IMR-90 (cell line): ENCODE measurements at regions not wholly inside any gene's neighbourhood (a gene's known extent, or its start where the extent isn't known, plus 50 kb on each side); places are given as distances from the start of the nearest gene placed in this dataset.

Source experiments
- ATAC-seq: fragments of 200-7000 bp; cut with Tn5 transposase; 2 replicates; pipeline ENCODE4 v1.9.1; 2020; ENCODE audit warnings: low read depth, mild to moderate bottlenecking, moderate library complexity
- BruUV-seq: library from RNA; stranded (reverse); fragments of 400-500 nt; replicated peaks from 2 replicates; lab custom pipeline; 2021; lab: Mats Ljungman, UMichigan
- CTCF ChIA-PET: fragments of 300-600 bp; formaldehyde crosslinking; extraction: SDS; loops from one replicate; lab custom pipeline; 2021; ENCODE audit warnings: antibody characterized with exemption; lab: Yijun Ruan, JAX
- POLR2A ChIA-PET: fragments of 300-600 bp; sonication (Branson Sonifier 250); formaldehyde crosslinking; loops from one replicate; lab custom pipeline; 2022; ENCODE audit warnings: antibody characterized with exemption; ENCODE audit not compliant: unreplicated experiment; lab: Charles Lee
- DNase-seq: peaks from one replicate; pipeline ENCODE4 v3.0.0; 2013
- H2AFZ ChIP-seq: replicated peaks from 2 replicates; pipeline ENCODE3; 2013; ENCODE audit warnings: low read length, mild to moderate bottlenecking; ENCODE audit not compliant: poor library complexity
- H2AK5ac ChIP-seq: 2 replicates; pipeline ENCODE4 v1.6.1; 2013; ENCODE audit warnings: low read depth, low read length, inconsistent platforms
- H2AK9ac ChIP-seq: replicated peaks from 2 replicates; pipeline ENCODE3; 2013; ENCODE audit warnings: mild to moderate bottlenecking, low read depth, low read length, moderate library complexity; ENCODE audit not compliant: poor library complexity
- H2BK120ac ChIP-seq: 2 replicates; pipeline ENCODE4 v1.6.1; 2013; ENCODE audit warnings: low read depth, low read length, inconsistent platforms
- H2BK15ac ChIP-seq: 3 replicates; pipeline ENCODE4 v1.6.1; 2013; ENCODE audit warnings: low read depth, low read length, inconsistent platforms
- H2BK20ac ChIP-seq: 2 replicates; pipeline ENCODE4 v1.6.1; 2013; ENCODE audit warnings: low read depth, mild to moderate bottlenecking, inconsistent platforms, low read length, moderate library complexity
- H2BK5ac ChIP-seq: 2 replicates; pipeline ENCODE4 v1.6.1; 2013; ENCODE audit warnings: mild to moderate bottlenecking, low read depth, low read length, inconsistent platforms; ENCODE audit not compliant: poor library complexity, severe bottlenecking
- H3K14ac ChIP-seq: replicated peaks from 2 replicates; pipeline ENCODE4 v1.6.1; 2013; ENCODE audit warnings: low read depth, low read length, inconsistent platforms
- H3K18ac ChIP-seq: 2 replicates; pipeline ENCODE4 v1.6.1; 2013; ENCODE audit warnings: low read depth, low read length, control low read depth
- H3K23ac ChIP-seq: 2 replicates; pipeline ENCODE4 v1.6.1; 2013; ENCODE audit warnings: low read depth, low read length, inconsistent platforms
- H3K27ac ChIP-seq: 2 replicates; pipeline ENCODE4 v1.5.1; 2013; ENCODE audit warnings: mild to moderate bottlenecking, control low read depth, low read length; ENCODE audit not compliant: insufficient read depth
- H3K27me3 ChIP-seq: 2 replicates; pipeline ENCODE4 v1.6.1; 2013; ENCODE audit warnings: low read length; ENCODE audit not compliant: control insufficient read depth, insufficient read depth
- H3K36me3 ChIP-seq: 2 replicates; pipeline ENCODE4 v1.6.1; 2013; ENCODE audit warnings: low read length, mixed read lengths; ENCODE audit not compliant: control insufficient read depth, insufficient read depth
- H3K4ac ChIP-seq: 2 replicates; pipeline ENCODE4 v1.6.1; 2013; ENCODE audit warnings: low read depth, low read length, inconsistent platforms
- H3K4me1 ChIP-seq: 2 replicates; pipeline ENCODE4 v1.6.1; 2013; ENCODE audit warnings: low read length, mixed read lengths; ENCODE audit not compliant: control insufficient read depth, insufficient read depth
- H3K4me2 ChIP-seq: 2 replicates; pipeline ENCODE4 v1.6.1; 2013; ENCODE audit warnings: low read depth, mild to moderate bottlenecking, control low read depth, low read length, moderate library complexity
- H3K4me3 ChIP-seq: 2 replicates; pipeline ENCODE4 v1.5.1; 2013; ENCODE audit warnings: low read depth, mild to moderate bottlenecking, control low read depth, low read length, moderate library complexity; ENCODE audit not compliant: insufficient read depth
- H3K56ac ChIP-seq: 2 replicates; pipeline ENCODE4 v1.6.1; 2013; ENCODE audit warnings: low read length, inconsistent platforms; ENCODE audit not compliant: insufficient read depth; ENCODE audit errors: extremely low read depth
- H3K79me1 ChIP-seq, 2 experiments: 2 replicates each; pipeline ENCODE4 v1.6.1; 2013; ENCODE audit warnings: low read length in 2 of 2, inconsistent platforms in 1 of 2, low read depth in 1 of 2
- H3K9ac ChIP-seq: 2 replicates; pipeline ENCODE4 v1.6.1; 2013; ENCODE audit warnings: low read depth, low read length, control low read depth
- H3K9me1 ChIP-seq: 2 replicates; pipeline ENCODE4 v1.6.1; 2013; ENCODE audit warnings: low read length, inconsistent platforms; ENCODE audit not compliant: insufficient read depth
- H3K9me3 ChIP-seq: 2 replicates; pipeline ENCODE4 v1.6.1; 2013; ENCODE audit warnings: low read length; ENCODE audit not compliant: control insufficient read depth, insufficient read depth
- H4K20me1 ChIP-seq: 2 replicates; pipeline ENCODE4 v1.6.1; 2013; ENCODE audit warnings: low read length, inconsistent platforms; ENCODE audit not compliant: insufficient read depth
- H4K5ac ChIP-seq: 2 replicates; pipeline ENCODE4 v1.6.1; 2013; ENCODE audit warnings: mild to moderate bottlenecking, low read depth, low read length, control low read depth
- H4K8ac ChIP-seq, 2 experiments: 2 replicates each; pipeline ENCODE4 v1.6.1; 2013; ENCODE audit warnings: low read depth in 2 of 2, low read length in 2 of 2, control low read depth in 1 of 2, inconsistent platforms in 1 of 2
- H4K91ac ChIP-seq: 2 replicates; pipeline ENCODE4 v1.6.1; 2013; ENCODE audit warnings: low read depth, low read length, inconsistent platforms; ENCODE audit not compliant: insufficient read depth
- BHLHE40 ChIP-seq: fragments of 150-350 bp; IDR thresholded peaks from 2 replicates; pipeline ENCODE4 v1.6.1; 2016; ENCODE audit warnings: mild to moderate bottlenecking, low read depth, low read length
- CEBPB ChIP-seq: IDR thresholded peaks from 2 replicates; pipeline ENCODE4 v1.6.1; 2012; ENCODE audit warnings: low read depth, low read length, improper control_type of control experiment
- CHD1 ChIP-seq: IDR thresholded peaks from 2 replicates; pipeline ENCODE4 v1.6.1; 2012; ENCODE audit warnings: low read depth, low read length, improper control_type of control experiment
- FOS ChIP-seq: fragments of 150-350 bp; IDR thresholded peaks from 2 replicates; pipeline ENCODE4 v1.6.1; 2016; ENCODE audit warnings: low read depth, low read length
- MAFK ChIP-seq: IDR thresholded peaks from 2 replicates; pipeline ENCODE4 v1.6.1; 2012; ENCODE audit warnings: low read depth, low read length, improper control_type of control experiment
- MXI1 ChIP-seq: IDR thresholded peaks from 2 replicates; pipeline ENCODE4 v1.6.1; 2012; ENCODE audit warnings: low read depth, mild to moderate bottlenecking, low read length, moderate library complexity, borderline replicate concordance
- NFE2L2 ChIP-seq: fragments of 150-350 bp; IDR thresholded peaks from 2 replicates; pipeline ENCODE4 v1.6.1; 2016; ENCODE audit warnings: low read depth, mild to moderate bottlenecking, low read length
- POLR2A ChIP-seq: IDR thresholded peaks from 2 replicates; pipeline ENCODE4 v1.6.1; 2012; ENCODE audit warnings: mild to moderate bottlenecking, low read depth, low read length
- RCOR1 ChIP-seq: IDR thresholded peaks from 2 replicates; pipeline ENCODE4 v1.6.1; 2012; ENCODE audit warnings: mild to moderate bottlenecking, low read length, improper control_type of control experiment; ENCODE audit not compliant: insufficient replicate concordance
- RFX5 ChIP-seq: IDR thresholded peaks from 2 replicates; pipeline ENCODE4 v1.8.0; 2012; ENCODE audit warnings: low read depth, mild to moderate bottlenecking, low read length, moderate library complexity
- WGBS, 2 experiments: methylation state at CpG; one replicate each; pipeline versions ENCODE4 v1.1.5 to v1.1.7; 2013; ENCODE audit warnings: missing lambda C conversion rate in 2 of 2; ENCODE audit not compliant: insufficient read length in 1 of 2; ENCODE audit errors: extremely low coverage in 2 of 2; 5-methylcytosine and 5-hydroxymethylcytosine counted together
- dilution Hi-C: fragments of 300-500 bp; cut with HindIII; formaldehyde crosslinking; loops from one replicate; pipeline ENCODE4 v1.14.3; 2018; ENCODE audit warnings: low sequenced_read_pairs; ENCODE audit not compliant: unreplicated experiment
- in situ Hi-C: fragments of 300-500 bp; cut with MboI; formaldehyde crosslinking; loops from 3 replicates; pipeline ENCODE4 v1.14.3; 2019; ENCODE audit warnings: low sequenced_read_pairs, inconsistent platforms, mixed read lengths
- intact Hi-C: fragments of 100-400 bp; cut with micrococcal nuclease; formaldehyde crosslinking; loops from 2 replicates; pipeline ENCODE4 v1.10.0; 2022
- TF ChIP-seq, protein P1 (sequence below): conservative IDR thresholded peaks from 2 replicates; pipeline ENCODE4 v1.5.1; 2012; ENCODE audit warnings: mild to moderate bottlenecking, low read depth, low read length, improper control_type of control experiment
- TF ChIP-seq, protein P2 (sequence below): fragments of 150-350 bp; IDR thresholded peaks from 2 replicates; pipeline ENCODE4 v1.6.1; 2017; ENCODE audit warnings: mild to moderate bottlenecking, antibody characterized with exemption, low read length, low read depth
- TF ChIP-seq, protein P3 (sequence below): fragments of 150-350 bp; IDR thresholded peaks from 2 replicates; pipeline ENCODE4 v1.6.1; 2016; ENCODE audit warnings: low read depth, mild to moderate bottlenecking, low read length, moderate library complexity, borderline replicate concordance

DNA sequence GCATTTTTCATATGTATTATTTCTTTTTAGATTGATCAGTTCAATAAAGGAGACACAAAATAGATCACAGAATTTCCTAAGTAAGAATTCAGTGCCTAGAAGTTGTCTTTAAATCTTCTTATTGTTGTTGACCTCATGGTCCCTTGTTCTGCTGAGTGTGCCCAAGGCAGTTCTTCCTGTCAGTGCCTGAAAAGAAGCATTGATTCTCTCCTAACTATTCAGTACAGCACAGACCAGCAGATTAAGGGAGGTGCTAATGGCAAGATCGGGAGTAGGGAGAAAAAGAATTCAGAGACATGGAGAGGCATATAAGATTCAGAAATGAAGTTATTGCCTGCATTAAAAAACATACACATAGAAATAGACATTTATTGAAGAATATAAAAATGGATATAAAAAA lies 180.5 kb upstream of the PCDH9 start:
- TF ChIP-seq MAFK = no peak
- TF ChIP-seq, protein P1, sequence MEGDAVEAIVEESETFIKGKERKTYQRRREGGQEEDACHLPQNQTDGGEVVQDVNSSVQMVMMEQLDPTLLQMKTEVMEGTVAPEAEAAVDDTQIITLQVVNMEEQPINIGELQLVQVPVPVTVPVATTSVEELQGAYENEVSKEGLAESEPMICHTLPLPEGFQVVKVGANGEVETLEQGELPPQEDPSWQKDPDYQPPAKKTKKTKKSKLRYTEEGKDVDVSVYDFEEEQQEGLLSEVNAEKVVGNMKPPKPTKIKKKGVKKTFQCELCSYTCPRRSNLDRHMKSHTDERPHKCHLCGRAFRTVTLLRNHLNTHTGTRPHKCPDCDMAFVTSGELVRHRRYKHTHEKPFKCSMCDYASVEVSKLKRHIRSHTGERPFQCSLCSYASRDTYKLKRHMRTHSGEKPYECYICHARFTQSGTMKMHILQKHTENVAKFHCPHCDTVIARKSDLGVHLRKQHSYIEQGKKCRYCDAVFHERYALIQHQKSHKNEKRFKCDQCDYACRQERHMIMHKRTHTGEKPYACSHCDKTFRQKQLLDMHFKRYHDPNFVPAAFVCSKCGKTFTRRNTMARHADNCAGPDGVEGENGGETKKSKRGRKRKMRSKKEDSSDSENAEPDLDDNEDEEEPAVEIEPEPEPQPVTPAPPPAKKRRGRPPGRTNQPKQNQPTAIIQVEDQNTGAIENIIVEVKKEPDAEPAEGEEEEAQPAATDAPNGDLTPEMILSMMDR = no peak
- TF ChIP-seq CHD1 = no peak
- no peak for TF ChIP-seq CEBPB
- no peak for TF ChIP-seq POLR2A
- TF ChIP-seq, protein P2, sequence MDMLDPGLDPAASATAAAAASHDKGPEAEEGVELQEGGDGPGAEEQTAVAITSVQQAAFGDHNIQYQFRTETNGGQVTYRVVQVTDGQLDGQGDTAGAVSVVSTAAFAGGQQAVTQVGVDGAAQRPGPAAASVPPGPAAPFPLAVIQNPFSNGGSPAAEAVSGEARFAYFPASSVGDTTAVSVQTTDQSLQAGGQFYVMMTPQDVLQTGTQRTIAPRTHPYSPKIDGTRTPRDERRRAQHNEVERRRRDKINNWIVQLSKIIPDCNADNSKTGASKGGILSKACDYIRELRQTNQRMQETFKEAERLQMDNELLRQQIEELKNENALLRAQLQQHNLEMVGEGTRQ = no peak
- no peak for TF ChIP-seq FOS
- TF ChIP-seq RFX5 = no peak
- TF ChIP-seq, protein P3, sequence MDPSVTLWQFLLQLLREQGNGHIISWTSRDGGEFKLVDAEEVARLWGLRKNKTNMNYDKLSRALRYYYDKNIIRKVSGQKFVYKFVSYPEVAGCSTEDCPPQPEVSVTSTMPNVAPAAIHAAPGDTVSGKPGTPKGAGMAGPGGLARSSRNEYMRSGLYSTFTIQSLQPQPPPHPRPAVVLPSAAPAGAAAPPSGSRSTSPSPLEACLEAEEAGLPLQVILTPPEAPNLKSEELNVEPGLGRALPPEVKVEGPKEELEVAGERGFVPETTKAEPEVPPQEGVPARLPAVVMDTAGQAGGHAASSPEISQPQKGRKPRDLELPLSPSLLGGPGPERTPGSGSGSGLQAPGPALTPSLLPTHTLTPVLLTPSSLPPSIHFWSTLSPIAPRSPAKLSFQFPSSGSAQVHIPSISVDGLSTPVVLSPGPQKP = no peak
- no peak for TF ChIP-seq BHLHE40
- no peak for TF ChIP-seq MXI1
- TF ChIP-seq NFE2L2 = no peak
- no peak for TF ChIP-seq RCOR1
- dilution Hi-C loops = no loop called here
- no peaks in the 10 kb centered on the region for H3K36me3 ChIP-seq
- POLR2A ChIA-PET = no interaction called here
- H2BK20ac ChIP-seq = no peak overlapping the region
- H4K20me1 ChIP-seq = no peaks in the 10 kb centered on the region
- H2BK120ac ChIP-seq = no peak overlapping the region
- DNase-seq = no peak
- no peaks in the 10 kb centered on the region for H3K79me1 ChIP-seq
- CTCF ChIA-PET = no interaction called here
- H2AFZ ChIP-seq = no peak overlapping the region
- intact Hi-C loops = no loop called here
- no peak overlapping the region for H3K27ac ChIP-seq
- in situ Hi-C loops = loop anchor here (10.0 kb wide), 1 partner anchor 166 kb away; no protein-coding TSS in a partner anchor
- no peak overlapping the region for H3K4me2 ChIP-seq
- H2BK5ac ChIP-seq = no peak overlapping the region
- no peak overlapping the region; the same call in 1 of the 2 replicates for H3K23ac ChIP-seq
- no peak overlapping the region for H3K56ac ChIP-seq
- no peak for ATAC-seq
- H3K4me1 ChIP-seq = no peaks in the 10 kb centered on the region
- H3K4me3 ChIP-seq = no peak overlapping the region
- no peak overlapping the region for H2AK9ac ChIP-seq
- no peaks in the 10 kb centered on the region for H3K27me3 ChIP-seq
- H3K9ac ChIP-seq = no peak overlapping the region
- H4K5ac ChIP-seq = no peak overlapping the region
- no peaks in the 10 kb centered on the region for H3K9me1 ChIP-seq
- no peak overlapping the region for H2AK5ac ChIP-seq
- no peak overlapping the region for H2BK15ac ChIP-seq
- H4K91ac ChIP-seq = no peak overlapping the region
- no TSS peak for BruUV-seq
- no CpG with 5 or more reads among the region's 1 CpG for WGBS, 2 experiments
- no peak overlapping the region for H3K4ac ChIP-seq
- H4K8ac ChIP-seq = no peak overlapping the region
- H3K18ac ChIP-seq = no peak overlapping the region
- H3K14ac ChIP-seq = no peak overlapping the region
- H3K9me3 ChIP-seq = no peaks in the 10 kb centered on the region
